GM10266 (cell line): ENCODE measurements at regions not wholly inside any gene's neighbourhood (a gene's known extent, or its start where the extent isn't known, plus 50 kb on each side); places are given as distances from the start of the nearest gene placed in this dataset.

Source experiments
- DNase-seq: peaks from one replicate; pipeline ENCODE4 v3.0.0; 2012; ENCODE audit errors: extremely low spot score
- TF ChIP-seq, protein P1 (sequence below): IDR thresholded peaks from 2 replicates; pipeline ENCODE4 v1.5.1; 2012; ENCODE audit warnings: mild to moderate bottlenecking, low read depth; ENCODE audit not compliant: control insufficient read depth, insufficient read depth; ENCODE audit errors: missing control alignments

DNA sequence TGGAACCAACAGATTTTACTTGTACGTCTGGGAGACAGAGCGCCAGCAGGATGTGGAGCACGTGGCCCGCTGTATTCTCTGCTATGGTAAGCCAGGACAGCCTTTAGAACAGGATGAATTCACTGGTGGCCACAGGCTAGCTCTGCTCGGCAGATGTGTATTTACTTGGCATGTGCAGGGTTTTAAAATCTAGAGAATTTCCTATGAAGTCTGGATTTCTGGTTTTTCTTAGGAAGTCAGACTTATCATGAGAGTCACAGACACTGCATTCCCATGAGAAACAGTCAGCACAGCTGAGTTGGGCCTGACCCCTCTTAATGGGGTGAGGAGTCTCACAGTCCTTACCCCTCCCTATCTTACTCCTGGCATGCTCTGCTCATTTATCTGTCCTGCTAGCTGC lies 84.6 kb upstream of the COL6A5 start:
- TF ChIP-seq, protein P1, sequence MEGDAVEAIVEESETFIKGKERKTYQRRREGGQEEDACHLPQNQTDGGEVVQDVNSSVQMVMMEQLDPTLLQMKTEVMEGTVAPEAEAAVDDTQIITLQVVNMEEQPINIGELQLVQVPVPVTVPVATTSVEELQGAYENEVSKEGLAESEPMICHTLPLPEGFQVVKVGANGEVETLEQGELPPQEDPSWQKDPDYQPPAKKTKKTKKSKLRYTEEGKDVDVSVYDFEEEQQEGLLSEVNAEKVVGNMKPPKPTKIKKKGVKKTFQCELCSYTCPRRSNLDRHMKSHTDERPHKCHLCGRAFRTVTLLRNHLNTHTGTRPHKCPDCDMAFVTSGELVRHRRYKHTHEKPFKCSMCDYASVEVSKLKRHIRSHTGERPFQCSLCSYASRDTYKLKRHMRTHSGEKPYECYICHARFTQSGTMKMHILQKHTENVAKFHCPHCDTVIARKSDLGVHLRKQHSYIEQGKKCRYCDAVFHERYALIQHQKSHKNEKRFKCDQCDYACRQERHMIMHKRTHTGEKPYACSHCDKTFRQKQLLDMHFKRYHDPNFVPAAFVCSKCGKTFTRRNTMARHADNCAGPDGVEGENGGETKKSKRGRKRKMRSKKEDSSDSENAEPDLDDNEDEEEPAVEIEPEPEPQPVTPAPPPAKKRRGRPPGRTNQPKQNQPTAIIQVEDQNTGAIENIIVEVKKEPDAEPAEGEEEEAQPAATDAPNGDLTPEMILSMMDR: no peak
- no peak for DNase-seq

DNA sequence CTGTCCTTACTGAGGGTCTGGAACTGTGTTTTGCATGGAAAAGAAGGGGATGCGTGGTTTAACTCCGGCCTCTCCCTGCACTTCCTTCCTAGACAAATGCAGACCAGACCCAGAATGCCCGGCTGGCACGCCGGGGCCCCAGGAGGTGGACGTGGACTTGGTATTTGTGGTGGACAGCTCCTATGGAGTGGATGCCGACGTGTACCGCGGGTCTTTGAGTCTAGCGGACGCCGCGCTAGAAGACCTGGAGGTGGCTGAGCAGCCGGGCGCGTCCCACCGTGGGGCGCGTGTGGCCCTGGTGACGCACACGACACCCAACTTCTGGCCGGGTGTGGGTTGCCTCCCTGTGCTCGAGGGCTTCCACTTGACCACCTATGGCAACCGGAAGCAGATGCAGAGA lies 81.8 kb upstream of the COL6A5 start:
- TF ChIP-seq, protein P1: no peak
- no peak for DNase-seq

DNA sequence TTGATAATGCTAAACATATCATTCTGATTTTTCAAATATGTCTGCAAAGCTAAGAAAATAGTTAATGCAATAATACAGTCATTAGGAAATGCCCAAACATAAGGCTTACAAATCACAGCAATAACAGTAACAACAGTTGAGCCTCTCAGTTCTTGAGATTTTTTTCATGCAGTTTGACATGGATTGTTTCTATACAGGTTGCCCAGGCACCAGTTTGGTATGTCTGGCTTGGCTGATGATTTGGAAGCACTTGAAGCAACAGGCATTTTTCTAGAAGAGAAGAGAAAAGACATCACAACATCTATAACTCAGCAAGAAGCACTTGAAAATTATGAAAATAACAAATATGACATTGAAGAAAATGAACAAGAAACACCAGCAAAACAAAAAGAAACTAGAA lies 78.7 kb upstream of the COL6A5 start:
- TF ChIP-seq, protein P1: no peak
- DNase-seq: no peak

DNA sequence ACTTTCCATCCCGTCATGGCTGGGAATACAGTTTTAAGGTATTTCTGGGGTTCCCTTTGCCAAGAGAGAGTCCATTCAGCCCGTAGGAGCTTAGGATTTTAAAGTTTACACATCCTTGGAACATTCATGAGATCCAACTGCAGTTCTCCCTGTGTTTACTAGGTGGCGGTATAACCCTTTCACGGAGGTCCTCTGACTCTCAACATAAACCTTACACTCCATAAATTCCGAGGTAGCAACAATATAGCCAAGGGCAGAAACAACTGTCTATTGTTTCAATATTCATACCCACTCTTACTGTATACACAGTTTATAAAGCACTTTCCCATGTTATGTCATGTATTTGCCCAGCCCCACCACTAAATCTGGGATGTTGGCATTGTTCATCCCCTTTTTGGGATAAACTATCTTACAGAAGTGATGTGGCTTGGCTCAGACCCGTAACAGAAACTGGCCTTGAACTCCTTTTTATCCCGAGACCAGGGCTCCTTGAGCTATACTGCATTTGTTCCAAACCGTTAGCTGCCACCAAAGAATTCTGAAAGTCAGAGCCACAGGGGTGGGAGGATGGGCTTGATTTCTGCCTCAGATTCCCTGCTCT lies 69.2 kb upstream of the COL6A5 start:
- TF ChIP-seq, protein P1: peak; percentile 75
- peak; percentile 52 for DNase-seq

DNA sequence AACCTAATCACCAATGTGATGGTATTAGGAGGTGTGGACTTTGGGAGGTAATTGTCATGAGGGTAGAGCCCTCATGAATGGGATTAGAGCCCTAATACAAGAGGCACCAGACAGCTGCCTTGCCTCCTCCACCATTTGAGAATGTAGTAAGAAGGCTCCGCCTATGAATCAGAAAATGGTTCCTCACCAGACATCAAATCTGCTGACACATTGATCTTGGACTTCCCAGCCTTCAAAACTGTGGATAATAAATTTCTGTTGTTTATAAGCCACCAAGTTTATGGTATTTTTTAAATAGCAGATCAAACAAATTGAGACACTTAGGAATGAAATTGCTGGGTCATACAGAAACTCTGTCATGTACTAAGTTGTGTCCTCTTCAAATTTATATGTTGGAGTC lies 56.8 kb upstream of the COL6A5 start:
- TF ChIP-seq, protein P1: no peak
- no peak for DNase-seq

DNA sequence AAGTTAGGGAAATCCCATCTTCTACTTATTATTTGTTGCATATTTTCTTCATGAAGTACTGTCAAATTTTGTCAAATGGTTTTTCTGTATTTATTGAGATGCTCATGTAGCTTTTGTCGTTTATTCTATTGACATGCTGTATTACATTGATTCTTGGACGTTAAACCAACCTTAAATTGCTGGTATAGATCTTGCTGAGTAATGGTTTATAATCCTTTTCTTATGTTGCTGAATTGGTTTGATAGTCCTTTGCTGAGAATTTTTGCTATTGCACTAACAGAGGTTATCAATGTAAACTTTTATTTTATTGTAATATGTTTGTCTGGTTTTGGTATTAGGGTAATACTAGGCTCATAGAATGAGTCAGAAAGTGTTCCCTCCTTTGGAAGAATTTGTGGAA lies 54.3 kb upstream of the COL6A5 start:
- DNase-seq: no peak
- TF ChIP-seq, protein P1: no peak

DNA sequence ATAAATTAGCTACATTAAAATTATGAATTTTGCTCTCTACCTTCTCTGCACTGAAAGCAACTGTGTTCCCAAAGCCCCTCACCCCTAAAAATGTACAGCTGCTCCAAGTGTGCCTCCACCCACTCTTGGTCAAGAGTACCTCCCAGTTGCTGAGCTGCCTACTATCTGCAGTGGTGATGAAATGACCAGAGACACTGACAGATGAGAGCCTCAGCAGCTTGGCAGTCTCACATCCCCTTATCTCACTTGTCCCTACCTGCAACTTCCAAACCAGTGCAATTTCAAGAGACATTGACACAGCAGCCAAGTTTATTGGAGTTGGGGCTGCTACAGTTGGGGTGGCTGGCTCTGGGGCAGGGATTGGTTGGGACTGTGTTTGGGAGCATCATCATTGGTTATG lies 52.2 kb upstream of the COL6A5 start:
- DNase-seq: no peak
- TF ChIP-seq, protein P1: no peak
